ENCODE measurements at regions not wholly inside any gene's neighbourhood (a gene's known extent, or its start where the extent isn't known, plus 50 kb on each side); places are given as distances from the start of the nearest gene placed in this dataset.

DNA sequence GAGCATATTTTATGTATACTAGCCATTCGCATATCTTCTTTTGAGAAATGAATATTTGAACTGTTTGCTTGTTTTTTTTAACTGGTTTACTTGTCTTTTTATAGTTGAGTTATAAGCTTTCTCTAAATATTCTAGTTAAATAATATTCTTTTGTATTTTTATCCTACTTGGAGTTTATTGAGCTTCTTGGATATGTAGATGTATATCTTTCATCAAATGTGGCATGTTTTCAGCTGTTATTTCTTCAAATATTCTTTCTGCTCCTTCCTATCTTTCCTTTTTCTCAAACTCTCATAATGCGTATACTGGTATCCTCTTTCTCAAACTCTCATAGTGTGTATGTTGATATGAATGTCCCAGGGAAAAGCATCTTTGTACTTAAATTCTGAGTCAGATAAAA, 100.3 kb upstream of the NCKAP5 start:
- in situ Hi-C loops (cut with HindIII; ENCODE audit: low sequenced_read_pairs) = no loop called here
- no peak for DNase-seq (ENCODE audit: low read depth)
- TF ChIP-seq, protein P1, sequence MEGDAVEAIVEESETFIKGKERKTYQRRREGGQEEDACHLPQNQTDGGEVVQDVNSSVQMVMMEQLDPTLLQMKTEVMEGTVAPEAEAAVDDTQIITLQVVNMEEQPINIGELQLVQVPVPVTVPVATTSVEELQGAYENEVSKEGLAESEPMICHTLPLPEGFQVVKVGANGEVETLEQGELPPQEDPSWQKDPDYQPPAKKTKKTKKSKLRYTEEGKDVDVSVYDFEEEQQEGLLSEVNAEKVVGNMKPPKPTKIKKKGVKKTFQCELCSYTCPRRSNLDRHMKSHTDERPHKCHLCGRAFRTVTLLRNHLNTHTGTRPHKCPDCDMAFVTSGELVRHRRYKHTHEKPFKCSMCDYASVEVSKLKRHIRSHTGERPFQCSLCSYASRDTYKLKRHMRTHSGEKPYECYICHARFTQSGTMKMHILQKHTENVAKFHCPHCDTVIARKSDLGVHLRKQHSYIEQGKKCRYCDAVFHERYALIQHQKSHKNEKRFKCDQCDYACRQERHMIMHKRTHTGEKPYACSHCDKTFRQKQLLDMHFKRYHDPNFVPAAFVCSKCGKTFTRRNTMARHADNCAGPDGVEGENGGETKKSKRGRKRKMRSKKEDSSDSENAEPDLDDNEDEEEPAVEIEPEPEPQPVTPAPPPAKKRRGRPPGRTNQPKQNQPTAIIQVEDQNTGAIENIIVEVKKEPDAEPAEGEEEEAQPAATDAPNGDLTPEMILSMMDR (IDR thresholded peaks at IDR 0.05; ENCODE audit: low read depth, low read length, missing control alignments) = no peak
- no peak overlapping the region for H3K4me3 ChIP-seq (ENCODE audit: low read depth, low read length)

DNA sequence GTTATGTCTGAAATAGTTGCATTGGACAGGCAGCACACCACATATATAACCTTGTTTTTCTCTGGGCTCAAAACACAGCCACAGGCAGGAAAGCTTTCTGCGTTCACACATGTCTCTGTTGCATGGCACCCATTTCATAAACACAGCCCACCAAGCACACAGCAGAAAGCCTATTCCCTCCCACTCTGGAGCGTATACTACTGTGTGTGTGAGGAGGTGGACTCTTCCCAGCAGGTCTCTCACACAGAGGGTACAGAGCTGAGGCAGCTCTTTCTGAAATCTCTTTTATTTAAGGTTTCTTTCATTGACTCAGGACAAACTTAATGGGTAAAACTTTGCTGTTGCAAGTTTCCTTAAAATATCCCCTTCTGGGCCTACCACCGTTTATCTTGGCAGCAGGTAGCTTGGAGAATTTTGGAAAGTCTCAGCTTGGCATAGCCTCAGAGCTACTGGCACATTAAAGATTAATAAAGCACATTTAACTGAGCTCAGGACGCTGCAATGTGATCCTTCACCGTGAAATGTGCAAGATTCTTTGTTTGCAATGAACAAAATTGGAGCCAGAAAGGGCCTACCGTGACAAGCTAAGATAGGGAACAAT, 105.1 kb upstream of the NCKAP5 start:
- no peak for DNase-seq (ENCODE audit: low read depth)
- in situ Hi-C loops (cut with HindIII; ENCODE audit: low sequenced_read_pairs) = no loop called here
- TF ChIP-seq, protein P1 (IDR thresholded peaks at IDR 0.05; ENCODE audit: low read depth, low read length, missing control alignments) = no peak
- H3K4me3 ChIP-seq (ENCODE audit: low read depth, low read length) = no peak overlapping the region

DNA sequence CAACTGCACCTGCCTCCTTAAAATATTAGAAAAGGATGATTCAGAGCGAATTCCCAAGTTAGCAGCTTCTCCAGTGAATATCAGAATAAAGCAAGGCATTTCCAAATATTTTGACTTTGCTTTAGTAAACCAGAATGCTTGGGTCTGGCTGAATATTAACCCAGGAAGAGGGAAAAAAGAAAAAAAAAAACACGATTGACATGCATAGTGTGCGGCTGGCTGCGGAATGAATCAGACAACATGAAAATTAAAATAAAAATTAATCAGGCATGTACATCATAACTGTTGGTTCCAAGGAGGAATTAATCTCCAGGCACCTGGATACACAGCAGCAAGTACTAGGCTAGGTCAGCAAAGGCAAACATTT, 105.8 kb upstream of the NCKAP5 start:
- H3K4me3 ChIP-seq (ENCODE audit: low read depth, low read length) = no peak overlapping the region
- in situ Hi-C loops (cut with HindIII; ENCODE audit: low sequenced_read_pairs) = no loop called here
- TF ChIP-seq, protein P1 (IDR thresholded peaks at IDR 0.05; ENCODE audit: low read depth, low read length, missing control alignments) = no peak
- DNase-seq (ENCODE audit: low read depth) = no peak

DNA sequence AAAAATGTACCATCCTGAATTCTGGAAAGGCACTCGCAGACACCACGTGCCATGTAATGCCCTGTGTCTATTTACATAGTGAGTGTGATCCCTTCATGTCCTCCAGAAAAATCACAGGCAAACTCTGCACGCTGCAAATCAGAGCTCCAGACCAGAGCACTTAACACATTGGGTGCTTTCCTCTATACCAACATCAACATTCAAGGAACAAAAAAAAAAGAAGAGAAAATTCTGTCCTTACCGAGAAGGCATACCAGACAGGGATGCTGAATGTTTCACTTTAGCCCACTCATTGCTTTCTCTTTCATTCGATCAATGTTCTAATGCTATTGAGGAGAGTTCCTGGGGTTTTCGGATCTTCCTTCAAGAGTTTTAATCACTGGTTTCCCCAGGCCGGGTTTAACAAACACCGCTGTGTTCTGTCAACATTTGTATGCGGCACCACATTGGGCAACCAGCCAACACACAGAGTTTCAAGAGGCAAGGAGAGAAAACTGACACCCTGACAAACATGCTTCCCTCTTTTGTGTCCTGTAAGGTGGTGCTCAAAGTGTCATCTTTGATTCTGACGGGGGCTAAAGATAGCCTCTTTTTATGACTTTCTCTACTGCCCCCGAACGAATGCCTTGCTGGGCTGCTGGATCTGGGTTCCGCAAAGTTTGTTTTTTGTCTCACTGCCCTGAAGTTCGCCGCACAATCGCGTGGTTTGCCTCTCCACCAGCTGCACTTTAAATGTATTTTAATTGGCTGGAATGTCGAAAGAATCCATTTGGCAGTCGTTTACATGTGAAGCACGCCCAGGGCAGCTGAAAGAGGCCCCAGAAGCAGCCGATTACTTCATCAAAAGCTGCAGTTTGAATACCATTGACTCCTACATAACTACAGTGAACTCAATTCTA, 106.4 kb upstream of the NCKAP5 start:
- in situ Hi-C loops (cut with HindIII; ENCODE audit: low sequenced_read_pairs) = no loop called here
- DNase-seq (ENCODE audit: low read depth) = peak; percentile 78
- TF ChIP-seq, protein P1 (IDR thresholded peaks at IDR 0.05; ENCODE audit: low read depth, low read length, missing control alignments) = no peak
- H3K4me3 ChIP-seq (ENCODE audit: low read depth, low read length) = peak overlapping the region; percentile 32

DNA sequence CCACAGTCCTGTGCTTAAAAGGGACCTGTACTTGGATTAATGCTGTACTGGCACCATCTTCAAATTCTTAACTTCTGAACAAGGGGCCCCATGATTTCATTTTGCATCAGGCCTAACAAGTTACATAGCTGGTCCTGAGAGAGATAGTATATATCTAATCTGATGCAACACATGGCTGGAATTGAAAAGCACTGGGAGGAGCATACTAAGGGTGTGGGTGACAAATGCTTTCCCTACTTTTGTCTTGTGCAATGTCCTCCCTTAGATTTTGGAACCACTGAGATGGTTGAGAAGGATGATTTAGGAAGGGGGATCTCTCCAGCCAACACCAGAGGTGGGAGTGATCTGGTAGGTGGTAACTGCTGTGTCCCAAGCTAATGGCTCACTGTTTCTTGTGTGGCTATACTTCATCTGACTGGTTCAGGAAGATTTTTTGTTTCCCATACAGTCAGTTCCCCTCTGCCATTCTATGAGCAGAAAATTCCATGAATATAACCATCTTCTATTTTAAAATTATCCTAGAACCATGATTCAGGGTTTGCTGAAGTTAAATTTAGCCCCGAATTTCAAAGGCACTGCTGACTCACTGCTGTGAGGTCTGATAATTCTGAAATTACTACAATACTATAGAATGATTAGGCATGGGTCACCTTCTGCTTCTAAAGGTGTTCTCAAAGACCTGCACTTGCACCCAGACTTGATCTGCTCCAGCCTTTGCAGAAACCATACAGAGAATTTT, 108.3 kb upstream of the NCKAP5 start:
- H3K4me3 ChIP-seq (ENCODE audit: low read depth, low read length) = no peak overlapping the region
- TF ChIP-seq, protein P1 (IDR thresholded peaks at IDR 0.05; ENCODE audit: low read depth, low read length, missing control alignments) = no peak
- DNase-seq (ENCODE audit: low read depth) = no peak
- in situ Hi-C loops (cut with HindIII; ENCODE audit: low sequenced_read_pairs) = no loop called here

DNA sequence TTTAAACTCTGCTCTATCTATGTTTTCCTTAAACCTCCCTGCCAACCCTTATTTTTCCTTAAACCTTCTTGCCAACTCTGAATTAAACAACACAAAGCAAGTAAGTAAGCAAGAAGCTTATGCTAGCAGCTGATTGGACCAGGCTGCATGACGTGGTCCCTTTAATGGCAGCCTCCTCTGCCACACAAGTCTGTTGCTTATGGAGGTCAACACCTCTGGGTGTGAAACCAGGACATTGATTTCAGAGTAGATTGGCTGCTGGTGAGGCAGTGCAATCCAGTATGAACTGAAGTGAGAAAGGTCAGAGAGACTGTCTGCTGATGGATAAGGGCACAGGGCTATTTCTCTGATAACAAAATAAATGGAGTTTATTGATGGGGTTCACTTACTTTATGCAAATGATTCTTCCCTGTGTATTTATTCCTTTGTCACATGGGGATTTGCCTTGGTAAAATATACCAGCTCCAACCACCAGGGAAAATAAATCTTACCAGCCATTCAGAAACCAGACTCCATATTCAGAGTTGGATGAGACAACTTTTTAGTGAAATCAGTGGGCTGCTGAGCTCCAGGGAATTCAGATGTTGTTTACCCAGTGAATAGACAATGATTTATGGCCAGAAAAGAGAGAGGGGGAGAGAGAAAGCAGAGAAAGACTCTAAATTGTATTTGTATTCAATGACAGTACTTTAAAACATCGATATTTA, 112.2 kb upstream of the NCKAP5 start:
- TF ChIP-seq, protein P1 (IDR thresholded peaks at IDR 0.05; ENCODE audit: low read depth, low read length, missing control alignments) = no peak
- no peak for DNase-seq (ENCODE audit: low read depth)
- H3K4me3 ChIP-seq (ENCODE audit: low read depth, low read length) = no peak overlapping the region
- in situ Hi-C loops (cut with HindIII; ENCODE audit: low sequenced_read_pairs) = no loop called here

All from astrocyte of the cerebellum (primary cell).